ENCODE measurements at regions not wholly inside any gene's neighbourhood (a gene's known extent, or its start where the extent isn't known, plus 50 kb on each side); places are given as distances from the start of the nearest gene placed in this dataset.

DNA sequence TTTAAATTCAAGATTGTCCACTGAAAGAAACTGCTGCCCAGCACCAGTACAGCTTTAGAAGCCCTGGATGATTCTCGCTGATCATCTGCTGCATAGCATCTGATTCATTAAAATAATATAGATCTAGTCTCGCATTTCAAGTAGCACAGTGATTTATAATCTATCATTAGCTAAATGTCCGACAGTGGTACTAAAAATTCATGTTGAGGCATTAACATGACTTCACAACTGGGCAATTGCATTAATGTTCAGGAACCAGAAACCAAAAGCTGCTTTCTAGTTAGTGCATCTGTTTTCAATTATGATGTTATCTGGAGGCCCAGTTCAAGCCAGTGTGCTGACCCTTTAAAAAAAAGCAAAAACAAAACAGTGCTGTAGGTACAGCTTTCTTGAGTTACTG lies 1987.2 kb upstream of the SEL1L start:
- H3K27ac Mint-ChIP-seq = no peak overlapping the region
- no peak for DNase-seq
- ATAC-seq = no peak
- intact Hi-C loops (cut with DNase I, micrococcal nuclease) = no loop called here
- CTCF ChIA-PET = no interaction called here
- no peaks in the 10 kb centered on the region for H3K36me3 Mint-ChIP-seq (ENCODE audit: low read depth)
- H3K4me1 Mint-ChIP-seq = no peaks in the 10 kb centered on the region
- POLR2A ChIA-PET = no interaction called here
- H3K9me3 Mint-ChIP-seq (ENCODE audit: low read depth) = peaks cover 7% of the 10 kb centered on the region
- no peaks in the 10 kb centered on the region for H3K27me3 Mint-ChIP-seq
- H3K4me3 Mint-ChIP-seq = no peak overlapping the region

DNA sequence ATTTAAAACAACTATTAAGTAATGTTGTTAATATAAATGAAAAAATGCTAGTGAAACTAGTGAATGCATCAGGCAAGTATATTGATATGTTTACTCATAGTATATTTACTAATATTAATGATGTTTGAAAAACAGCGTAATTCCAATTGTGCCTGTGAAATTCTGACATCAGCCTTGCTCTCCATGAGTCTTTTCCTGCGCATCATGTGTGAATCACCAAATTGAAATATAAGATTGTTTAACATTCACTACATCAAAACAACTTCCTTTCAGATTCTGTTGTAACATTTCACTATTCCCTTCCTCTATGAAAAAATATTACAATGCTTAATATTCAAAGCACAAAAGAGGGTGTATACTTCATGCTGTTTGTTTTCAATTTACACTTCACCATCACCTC lies 1995.9 kb upstream of the SEL1L start:
- CTCF ChIA-PET = no interaction called here
- intact Hi-C loops (cut with DNase I, micrococcal nuclease) = no loop called here
- H3K36me3 Mint-ChIP-seq (ENCODE audit: low read depth) = no peaks in the 10 kb centered on the region
- H3K4me1 Mint-ChIP-seq = no peaks in the 10 kb centered on the region
- ATAC-seq (no peak), DNase-seq (no peak)
- H3K9me3 Mint-ChIP-seq (ENCODE audit: low read depth) = peaks cover 14% of the 10 kb centered on the region
- H3K4me3 Mint-ChIP-seq = no peak overlapping the region
- H3K27me3 Mint-ChIP-seq = no peaks in the 10 kb centered on the region
- H3K27ac Mint-ChIP-seq = no peak overlapping the region
- POLR2A ChIA-PET = no interaction called here

DNA sequence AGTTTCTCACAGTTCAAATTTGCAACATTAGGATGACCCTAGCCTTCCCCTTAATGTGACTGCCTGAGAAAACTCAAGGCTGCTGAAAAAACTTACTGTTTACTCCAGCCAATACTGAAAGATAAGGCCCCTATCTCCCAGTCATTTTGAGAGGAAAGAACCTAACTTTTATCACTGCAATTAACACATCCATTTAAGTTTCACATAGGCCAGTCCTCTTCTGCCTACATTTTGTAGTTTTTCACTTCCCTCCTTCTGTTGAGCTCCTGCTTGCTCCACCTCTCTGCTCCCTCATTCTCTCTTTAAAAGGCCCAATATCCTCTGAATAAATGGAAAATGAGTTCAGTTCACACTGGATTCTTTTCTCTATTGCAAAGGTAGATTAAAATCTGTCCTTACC lies 1996.2 kb upstream of the FLRT2 start:
- Mint-ChIP-seq H3K4me3 (no peak overlapping the region), H3K27ac (no peak overlapping the region), H3K27me3 (no peaks in the 10 kb centered on the region), H3K9me3 (ENCODE audit: low read depth) (peaks cover 6% of the 10 kb centered on the region), H3K4me1 (no peaks in the 10 kb centered on the region), H3K36me3 (ENCODE audit: low read depth) (no peaks in the 10 kb centered on the region)
- intact Hi-C loops (cut with DNase I, micrococcal nuclease) = no loop called here
- POLR2A ChIA-PET = no interaction called here
- ATAC-seq (no peak), DNase-seq (no peak)
- CTCF ChIA-PET = no interaction called here

DNA sequence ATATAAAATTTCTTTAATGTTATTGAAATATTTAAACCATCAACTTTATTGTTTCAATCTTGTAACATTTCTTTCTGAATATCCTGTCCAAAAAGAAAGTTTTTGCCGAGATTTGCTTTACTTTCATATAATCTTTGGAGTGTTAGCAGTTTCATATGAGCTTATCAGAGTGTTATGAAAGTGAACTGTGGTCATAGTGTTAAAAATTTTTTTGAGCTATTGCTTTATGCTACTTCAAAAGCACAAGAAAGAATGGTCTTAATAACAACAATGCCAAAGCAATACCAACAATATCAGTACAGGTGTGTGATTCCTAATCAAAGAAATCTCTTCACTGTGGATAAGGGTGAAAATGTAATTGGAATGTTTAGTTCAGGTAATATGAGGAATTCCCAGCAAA lies 1994.9 kb upstream of the FLRT2 start:
- Mint-ChIP-seq H3K4me3 (no peak overlapping the region), H3K27me3 (no peaks in the 10 kb centered on the region), H3K9me3 (ENCODE audit: low read depth) (peaks cover 7% of the 10 kb centered on the region), H3K4me1 (no peaks in the 10 kb centered on the region), H3K36me3 (ENCODE audit: low read depth) (no peaks in the 10 kb centered on the region), H3K27ac (no peak overlapping the region)
- no peak for ATAC-seq
- no peak for DNase-seq
- ChIA-PET POLR2A (no interaction called here), CTCF (no interaction called here)
- intact Hi-C loops (cut with DNase I, micrococcal nuclease) = no loop called here

DNA sequence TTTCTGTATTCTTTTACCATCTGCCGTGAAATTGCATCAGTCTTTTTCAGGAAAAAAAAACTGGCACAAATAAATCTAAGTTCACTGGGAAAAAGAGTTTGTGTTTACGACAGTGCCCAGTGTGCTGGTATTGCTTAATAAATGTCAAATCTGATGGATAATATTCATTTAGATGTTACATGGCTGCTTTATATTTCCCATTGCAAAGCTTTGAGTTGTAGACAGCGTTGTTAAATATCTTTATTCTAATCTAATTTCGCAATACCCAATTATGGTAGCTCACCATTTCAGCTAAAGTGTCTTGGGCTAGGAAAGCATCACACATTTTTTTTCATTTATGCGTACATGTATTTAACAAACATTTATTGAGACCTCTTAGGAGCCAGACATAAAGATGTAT lies 1994.5 kb upstream of the FLRT2 start:
- Mint-ChIP-seq H3K27me3 (no peaks in the 10 kb centered on the region), H3K36me3 (ENCODE audit: low read depth) (no peaks in the 10 kb centered on the region), H3K4me1 (no peaks in the 10 kb centered on the region), H3K4me3 (no peak overlapping the region), H3K27ac (no peak overlapping the region), H3K9me3 (ENCODE audit: low read depth) (peaks cover 7% of the 10 kb centered on the region)
- DNase-seq (no peak), ATAC-seq (no peak)
- POLR2A ChIA-PET = no interaction called here
- CTCF ChIA-PET = no interaction called here
- intact Hi-C loops (cut with DNase I, micrococcal nuclease) = no loop called here

DNA sequence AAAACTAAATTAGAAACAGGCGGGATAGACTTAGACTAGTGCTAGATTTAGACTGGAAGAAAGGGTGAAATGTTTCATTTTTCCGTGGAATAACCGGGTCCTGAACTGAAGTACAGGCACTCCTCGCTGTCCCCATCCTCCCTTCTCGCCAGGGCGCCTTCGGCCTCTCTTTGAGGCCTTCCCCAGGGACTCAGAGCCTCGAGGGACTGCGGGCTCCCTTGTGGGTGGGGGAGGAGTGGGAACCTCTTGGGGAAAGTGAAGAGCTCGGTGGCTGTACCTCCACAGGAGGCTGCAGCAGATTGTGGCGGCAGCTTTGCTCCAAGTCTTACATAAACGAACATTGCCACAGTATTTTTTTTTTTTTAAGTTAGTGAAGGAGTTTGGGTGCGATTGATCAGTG lies 1988.8 kb upstream of the FLRT2 start:
- POLR2A ChIA-PET = no interaction called here
- no peak overlapping the region for H3K4me3 Mint-ChIP-seq

DNA sequence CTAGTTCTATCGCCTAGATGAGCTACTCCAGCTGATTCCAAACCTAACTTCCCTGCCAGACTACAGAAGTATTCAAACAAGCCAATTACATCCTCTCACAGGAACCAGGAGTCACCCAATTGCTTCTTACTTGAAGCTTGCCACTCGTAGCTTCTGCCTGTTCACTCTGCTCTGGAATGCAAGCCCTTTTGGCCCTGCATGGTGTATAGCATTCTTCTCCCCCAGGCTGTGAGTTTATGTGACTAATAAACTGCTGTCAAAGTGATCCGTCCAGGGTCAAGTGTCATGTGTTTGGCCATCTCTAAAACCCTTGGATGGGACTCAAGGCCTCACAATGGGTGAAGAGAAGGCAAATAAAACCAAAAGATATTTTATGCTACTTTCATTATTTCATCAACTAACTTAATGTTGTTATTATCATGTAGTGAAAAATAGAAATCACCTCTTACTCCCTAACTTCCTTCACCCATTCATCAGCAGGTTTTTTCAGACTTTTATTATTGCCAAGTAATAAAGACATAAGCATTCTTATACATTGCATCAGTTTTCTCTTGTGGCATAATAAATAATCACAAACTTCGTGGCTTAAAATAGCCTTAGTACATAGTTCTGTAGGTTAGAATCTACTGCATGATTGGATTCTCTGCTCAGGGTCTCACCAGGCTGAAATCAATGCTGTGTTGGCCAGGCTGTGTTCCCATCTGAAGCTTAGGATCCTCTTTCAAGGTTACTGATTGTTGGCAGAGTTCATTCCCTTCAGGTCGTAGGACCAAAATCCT lies 1981.7 kb upstream of the FLRT2 start:
- intact Hi-C loops (cut with DNase I, micrococcal nuclease) = no loop called here
- Mint-ChIP-seq H3K4me1 (no peaks in the 10 kb centered on the region), H3K36me3 (ENCODE audit: low read depth) (no peaks in the 10 kb centered on the region), H3K4me3 (no peak overlapping the region), H3K27ac (no peak overlapping the region), H3K27me3 (no peaks in the 10 kb centered on the region), H3K9me3 (ENCODE audit: low read depth) (peaks cover 19% of the 10 kb centered on the region)
- DNase-seq (no peak), ATAC-seq (no peak)
- ChIA-PET CTCF (no interaction called here), POLR2A (no interaction called here)

More for the DNA sequence above, 1988.8 kb upstream of the FLRT2 start:
- ATAC-seq (no peak), DNase-seq (no peak)
- intact Hi-C loops (cut with DNase I, micrococcal nuclease) = no loop called here
- H3K9me3 Mint-ChIP-seq (ENCODE audit: low read depth) = peaks cover 13% of the 10 kb centered on the region
- no peak overlapping the region for H3K27ac Mint-ChIP-seq
- H3K36me3 Mint-ChIP-seq (ENCODE audit: low read depth) = no peaks in the 10 kb centered on the region
- no peaks in the 10 kb centered on the region for H3K27me3 Mint-ChIP-seq
- CTCF ChIA-PET = interaction anchor here (0.6 kb wide), 1 partner anchor 546 kb away, joined by 4 read pairs; no protein-coding TSS in a partner anchor
- H3K4me1 Mint-ChIP-seq = no peaks in the 10 kb centered on the region

DNA sequence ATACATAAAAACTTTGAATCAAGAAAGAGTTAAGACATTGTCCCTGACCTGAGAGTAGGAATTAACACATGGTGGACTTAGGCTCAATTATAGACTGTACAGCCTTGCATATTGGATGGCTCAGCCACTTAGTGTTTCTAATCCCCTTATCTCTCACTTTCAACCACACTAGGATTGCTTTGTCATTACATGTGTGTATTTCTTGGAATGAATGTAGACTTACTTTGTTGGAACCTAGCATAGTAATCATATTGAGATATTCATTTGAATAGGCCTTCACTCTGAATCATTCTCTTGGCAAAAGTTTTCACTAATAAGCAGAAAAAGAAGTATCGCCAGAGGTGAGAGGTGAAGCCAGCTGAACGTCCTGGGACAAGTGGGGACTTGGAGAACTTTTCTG lies 1973.9 kb upstream of the FLRT2 start:
- Mint-ChIP-seq H3K4me3 (no peak overlapping the region), H3K4me1 (no peaks in the 10 kb centered on the region), H3K27me3 (no peaks in the 10 kb centered on the region), H3K36me3 (ENCODE audit: low read depth) (no peaks in the 10 kb centered on the region), H3K27ac (no peak overlapping the region), H3K9me3 (ENCODE audit: low read depth) (peaks cover 16% of the 10 kb centered on the region)
- ATAC-seq = no peak
- POLR2A ChIA-PET = interaction anchor here (0.6 kb wide), 1 partner anchor 169 kb away, joined by 5 read pairs; no protein-coding TSS in a partner anchor
- intact Hi-C loops (cut with DNase I, micrococcal nuclease) = no loop called here
- no peak for DNase-seq
- CTCF ChIA-PET = no interaction called here

DNA sequence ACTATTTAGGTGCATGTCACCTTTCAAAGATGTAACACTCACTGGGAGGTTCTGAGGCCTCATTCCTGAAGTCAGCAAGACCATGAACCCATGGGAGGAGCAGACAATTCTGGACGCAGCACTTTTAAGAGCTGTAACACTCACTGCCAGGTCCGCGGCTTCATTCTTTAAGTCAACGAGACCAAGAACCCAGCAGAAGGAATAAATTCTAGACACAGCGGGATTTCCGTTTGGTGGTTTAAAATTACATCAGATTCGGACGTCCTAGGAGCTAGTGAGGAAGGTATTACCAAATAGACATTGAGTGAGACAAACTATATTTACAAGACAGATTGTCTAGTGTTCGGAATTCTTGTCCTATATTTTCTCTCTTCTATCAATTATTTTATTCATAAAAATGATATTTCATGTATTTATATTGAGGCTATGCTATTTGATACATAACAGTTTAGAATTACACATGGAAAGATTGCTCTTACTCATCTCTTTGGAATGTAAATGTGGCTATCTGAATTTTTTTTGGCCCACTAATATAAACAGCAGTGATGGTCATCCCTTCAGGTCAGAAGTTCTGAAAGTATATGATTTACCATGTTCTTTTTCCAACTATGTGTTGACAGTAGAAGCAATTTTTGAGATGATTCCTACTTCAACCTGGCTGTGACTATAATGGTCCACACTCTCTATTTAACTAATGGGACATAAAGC lies 1973.0 kb upstream of the FLRT2 start:
- no peak overlapping the region for H3K27ac Mint-ChIP-seq
- peaks cover 16% of the 10 kb centered on the region for H3K9me3 Mint-ChIP-seq (ENCODE audit: low read depth)
- ATAC-seq = no peak
- intact Hi-C loops (cut with DNase I, micrococcal nuclease) = no loop called here
- H3K27me3 Mint-ChIP-seq = no peaks in the 10 kb centered on the region
- DNase-seq = no peak
- H3K36me3 Mint-ChIP-seq (ENCODE audit: low read depth) = no peaks in the 10 kb centered on the region
- ChIA-PET CTCF (no interaction called here), POLR2A (no interaction called here)
- H3K4me3 Mint-ChIP-seq = no peak overlapping the region
- H3K4me1 Mint-ChIP-seq = no peaks in the 10 kb centered on the region

DNA sequence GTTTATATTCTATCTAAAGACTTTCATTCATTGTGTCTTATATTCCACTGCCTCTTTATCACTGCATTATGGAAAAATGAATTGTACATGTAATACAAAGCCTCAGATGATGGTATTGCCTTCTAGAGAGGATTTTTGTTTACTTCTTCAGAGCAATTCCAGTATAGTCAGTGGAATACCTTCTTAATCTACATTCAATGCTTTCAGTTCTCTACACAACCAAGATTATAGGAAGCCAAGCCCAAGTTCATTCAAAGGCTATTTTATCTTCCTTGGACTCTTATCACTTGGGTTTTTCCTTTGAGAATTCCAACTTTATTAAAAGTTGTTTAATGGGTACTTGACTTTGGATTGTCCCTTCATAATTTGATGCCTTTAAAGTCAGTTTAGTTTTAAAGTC lies 1971.0 kb upstream of the FLRT2 start:
- no peak for DNase-seq
- intact Hi-C loops (cut with DNase I, micrococcal nuclease) = no loop called here
- Mint-ChIP-seq H3K27me3 (no peaks in the 10 kb centered on the region), H3K4me3 (no peak overlapping the region), H3K36me3 (ENCODE audit: low read depth) (no peaks in the 10 kb centered on the region), H3K27ac (no peak overlapping the region), H3K4me1 (no peaks in the 10 kb centered on the region), H3K9me3 (ENCODE audit: low read depth) (peaks cover 16% of the 10 kb centered on the region)
- ChIA-PET CTCF (no interaction called here), POLR2A (no interaction called here)
- no peak for ATAC-seq

DNA sequence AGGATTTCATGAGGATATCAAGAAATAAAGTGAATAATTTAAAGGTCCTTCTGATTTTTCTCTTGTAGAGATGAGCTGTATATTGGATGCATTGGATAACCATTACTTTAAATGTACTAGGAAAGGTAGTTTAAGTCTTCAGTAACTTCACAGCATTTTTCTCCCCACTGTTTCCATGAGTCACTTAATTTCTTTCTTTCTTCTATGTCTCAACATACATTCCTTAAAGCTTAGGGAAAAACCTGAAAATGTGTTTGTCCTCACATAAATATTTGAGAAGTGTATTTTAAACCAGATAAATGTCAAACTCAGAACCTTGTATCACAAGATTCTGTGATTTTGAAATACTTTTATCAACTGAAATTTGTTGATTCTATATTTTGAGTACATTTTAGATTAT lies 1970.2 kb upstream of the FLRT2 start:
- H3K27me3 Mint-ChIP-seq = no peaks in the 10 kb centered on the region
- DNase-seq (no peak), ATAC-seq (no peak)
- CTCF ChIA-PET = no interaction called here
- H3K36me3 Mint-ChIP-seq (ENCODE audit: low read depth) = no peaks in the 10 kb centered on the region
- H3K4me1 Mint-ChIP-seq = no peaks in the 10 kb centered on the region
- H3K9me3 Mint-ChIP-seq (ENCODE audit: low read depth) = peaks cover 17% of the 10 kb centered on the region
- no peak overlapping the region for H3K27ac Mint-ChIP-seq
- no peak overlapping the region for H3K4me3 Mint-ChIP-seq
- intact Hi-C loops (cut with DNase I, micrococcal nuclease) = no loop called here
- POLR2A ChIA-PET = no interaction called here

DNA sequence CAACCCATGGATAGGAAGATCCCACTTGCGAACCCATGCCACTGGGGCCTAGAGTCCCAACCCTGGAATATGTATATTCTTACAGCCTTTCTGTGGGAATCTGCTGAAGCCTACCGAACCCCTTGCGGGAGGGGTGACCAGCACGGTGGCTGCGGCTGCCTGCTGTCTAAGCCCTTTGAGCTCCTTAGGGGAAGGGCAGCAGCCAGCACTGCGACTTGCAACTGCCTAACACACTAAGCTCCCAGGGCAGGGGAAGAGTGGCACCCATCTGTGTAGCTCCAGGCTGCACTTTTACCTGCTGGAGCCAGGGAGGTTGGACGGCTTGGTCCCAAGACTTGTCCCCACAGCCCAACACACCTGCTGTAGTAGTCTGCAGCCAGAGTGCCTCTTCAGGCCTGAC lies 1968.7 kb upstream of the FLRT2 start:
- ATAC-seq (no peak), DNase-seq (no peak)
- intact Hi-C loops (cut with DNase I, micrococcal nuclease) = no loop called here
- H3K36me3 Mint-ChIP-seq (ENCODE audit: low read depth) = no peaks in the 10 kb centered on the region
- CTCF ChIA-PET = interaction anchor here (0.6 kb wide), 1 partner anchor 24 kb away, joined by 4 read pairs; no protein-coding TSS in a partner anchor
- no peaks in the 10 kb centered on the region for H3K27me3 Mint-ChIP-seq
- POLR2A ChIA-PET = no interaction called here
- peaks cover 21% of the 10 kb centered on the region for H3K9me3 Mint-ChIP-seq (ENCODE audit: low read depth)
- no peak overlapping the region for H3K27ac Mint-ChIP-seq
- no peaks in the 10 kb centered on the region for H3K4me1 Mint-ChIP-seq
- no peak overlapping the region for H3K4me3 Mint-ChIP-seq
